Ishikawa (cell line): ENCODE measurements at regions not wholly inside any gene's neighbourhood (a gene's known extent, or its start where the extent isn't known, plus 50 kb on each side); places are given as distances from the start of the nearest gene placed in this dataset.

ENCODE experiments used
- CEBPB ChIP-seq: IDR thresholded peaks from 2 replicates; pipeline ENCODE4 v1.6.1; 2012
- CREB1 ChIP-seq: IDR thresholded peaks from 2 replicates; pipeline ENCODE4 v1.6.1; 2012; ENCODE audit warnings: low read depth
- EGR1 ChIP-seq: IDR thresholded peaks from 2 replicates; pipeline ENCODE4 v1.6.1; 2012
- EP300 ChIP-seq: IDR thresholded peaks from 2 replicates; pipeline ENCODE4 v1.6.1; 2012; ENCODE audit warnings: borderline replicate concordance
- FOXM1 ChIP-seq: IDR thresholded peaks from 2 replicates; pipeline ENCODE4 v1.6.1; 2012; ENCODE audit warnings: low read depth, borderline replicate concordance
- MAX ChIP-seq: IDR thresholded peaks from 2 replicates; pipeline ENCODE4 v1.6.1; 2012
- NFIC ChIP-seq: IDR thresholded peaks from 2 replicates; pipeline ENCODE4 v1.6.1; 2012
- RAD21 ChIP-seq: IDR thresholded peaks from 2 replicates; pipeline ENCODE4 v1.6.1; 2012; ENCODE audit warnings: low read depth
- REST ChIP-seq: IDR thresholded peaks from 2 replicates; pipeline ENCODE4 v1.6.1; 2012; ENCODE audit warnings: low read depth, mild to moderate bottlenecking
- TAF1 ChIP-seq: IDR thresholded peaks from 2 replicates; pipeline ENCODE4 v1.6.1; 2012; ENCODE audit warnings: low read depth, mild to moderate bottlenecking
- TCF12 ChIP-seq: IDR thresholded peaks from 2 replicates; pipeline ENCODE4 v1.6.1; 2012; ENCODE audit warnings: low read depth
- TEAD4 ChIP-seq: IDR thresholded peaks from 2 replicates; pipeline ENCODE4 v1.6.1; 2012
- USF1 ChIP-seq: IDR thresholded peaks from 2 replicates; pipeline ENCODE4 v1.6.1; 2012
- YY1 ChIP-seq: IDR thresholded peaks from 2 replicates; pipeline ENCODE4 v1.6.1; 2012; ENCODE audit warnings: low read depth
- ZBTB7A ChIP-seq: IDR thresholded peaks from 2 replicates; pipeline ENCODE4 v1.6.1; 2012; ENCODE audit warnings: low read depth

GRCh38 chr10:3714531-3714930, 70.5 kb downstream of the KLF6 start:
- TF ChIP-seq TEAD4 (no peak), USF1 (no peak), MAX (no peak), EGR1 (no peak), TCF12 (no peak), YY1 (no peak), FOXM1 (no peak)

- no peak for TF ChIP-seq NFIC
- TF ChIP-seq TEAD4 = no peak
- no peak for TF ChIP-seq FOXM1
- no peak for TF ChIP-seq CREB1
These were observed 72.3 kb downstream of the KLF6 start for GRCh38 chr10:3712707-3713106.

- no peak for TF ChIP-seq MAX
- no peak for TF ChIP-seq YY1
- no peak for TF ChIP-seq RAD21
- no peak for TF ChIP-seq USF1
- no peak for TF ChIP-seq ZBTB7A
- TF ChIP-seq NFIC = no peak
These were observed 73.1 kb downstream of the KLF6 start for GRCh38 chr10:3711918-3712317.

- TF ChIP-seq TAF1 (no peak), YY1 (no peak), TEAD4 (no peak), EGR1 (no peak), REST (no peak), FOXM1 (no peak), MAX (no peak), NFIC (no peak), CREB1 (no peak), ZBTB7A (no peak), USF1 (no peak), TCF12 (no peak)
These were observed 74.2 kb downstream of the KLF6 start for GRCh38 chr10:3710764-3711163.

GRCh38 chr10:3709456-3710060, 75.5 kb downstream of the KLF6 start:
- TF ChIP-seq TAF1 = no peak

- TF ChIP-seq TAF1 (no peak), REST (no peak), CEBPB (no peak), EP300 (no peak), TEAD4 (no peak), NFIC (no peak), USF1 (no peak), CREB1 (no peak), ZBTB7A (no peak), FOXM1 (no peak)
These were observed 76.2 kb downstream of the KLF6 start for GRCh38 chr10:3708852-3709251.
